ENCODE measurements at regions not wholly inside any gene's neighbourhood (a gene's known extent, or its start where the extent isn't known, plus 50 kb on each side); places are given as distances from the start of the nearest gene placed in this dataset.

- H3K36me3 Mint-ChIP-seq (ENCODE audit: low read depth): peaks cover 18% of the 10 kb centered on the region
- peaks cover 28% of the 10 kb centered on the region for H3K4me1 Mint-ChIP-seq
- no peaks in the 10 kb centered on the region for H3F3A ChIP-seq (replicated peaks; ENCODE audit: low read depth)
Measured at GRCh38 chr15:96165081-96165480, 165.4 kb upstream of the NR2F2 start.

GRCh38 chr15:96165775-96166174 lies 164.7 kb upstream of the NR2F2 start:
- peaks cover 19% of the 10 kb centered on the region for H3K9me3 Mint-ChIP-seq
- no peak overlapping the region for H3K27ac Mint-ChIP-seq
- Histone ChIP-seq H4K20me1 (replicated peaks; ENCODE audit: insufficient read depth) (no peaks in the 10 kb centered on the region), H3K4me1 (ENCODE audit: insufficient read depth) (peaks cover 35% of the 10 kb centered on the region), H3K27ac (ENCODE audit: low read depth) (no peak overlapping the region), H3K79me2 (replicated peaks; ENCODE audit: insufficient read depth) (no peaks in the 10 kb centered on the region), H3K27me3 (ENCODE audit: insufficient read depth) (no peaks in the 10 kb centered on the region), H3K4me2 (peak overlapping the region; percentile 66), H3K4me3 (no peak overlapping the region), H3K36me3 (ENCODE audit: insufficient read depth) (no peaks in the 10 kb centered on the region), H3K9me2 (ENCODE audit: insufficient read depth) (no peaks in the 10 kb centered on the region), H3F3A (replicated peaks; ENCODE audit: low read depth) (no peaks in the 10 kb centered on the region), H2AFZ (peak overlapping the region; percentile 61; the same call in 1 of the 2 replicates)
- H3K4me1 Mint-ChIP-seq: peaks cover 25% of the 10 kb centered on the region
- DNase-seq (ENCODE audit: low spot score): no peak
- no peak overlapping the region for H3K4me3 Mint-ChIP-seq
- H3K27me3 Mint-ChIP-seq (ENCODE audit: insufficient read depth, low read depth, poor library complexity): peaks cover 3% of the 10 kb centered on the region
- ATAC-seq: no peak
- peaks cover 18% of the 10 kb centered on the region for H3K36me3 Mint-ChIP-seq (ENCODE audit: low read depth)
- TF ChIP-seq EZH2 (IDR thresholded peaks at IDR 0.05; ENCODE audit: low read depth, unreplicated experiment) (no peak), ETS1 (IDR thresholded peaks at IDR 0.05) (no peak), NANOG (IDR thresholded peaks at IDR 0.05; ENCODE audit: borderline replicate concordance) (no peak), ZNF114 (CRISPR knock-in tag; IDR thresholded peaks at IDR 0.05) (no peak), CTCF (conservative IDR thresholded peaks at IDR 0.05; ENCODE audit: low read depth in 2 of 2) (no peak)

More at GRCh38 chr15:96165081-96165480, 165.4 kb upstream of the NR2F2 start:
- no peak overlapping the region for H3K4me3 Mint-ChIP-seq
- H3K9me3 Mint-ChIP-seq: peaks cover 19% of the 10 kb centered on the region
- no peaks in the 10 kb centered on the region for H3K9me2 ChIP-seq (ENCODE audit: insufficient read depth)
- H3K79me2 ChIP-seq (replicated peaks; ENCODE audit: insufficient read depth): no peaks in the 10 kb centered on the region
- no peak overlapping the region for H3K27ac ChIP-seq (ENCODE audit: low read depth)
- no peaks in the 10 kb centered on the region for H3K27me3 ChIP-seq (ENCODE audit: insufficient read depth)
- H3K27ac Mint-ChIP-seq: no peak overlapping the region
- H3K36me3 ChIP-seq (ENCODE audit: insufficient read depth): no peaks in the 10 kb centered on the region
- no peak overlapping the region for H3K4me3 ChIP-seq
- no peak for ATAC-seq
- no peak for TF ChIP-seq ZNF331 (CRISPR knock-in tag; IDR thresholded peaks at IDR 0.05; ENCODE audit: low read depth)
- TF ChIP-seq CREB1 (CRISPR knock-in tag; IDR thresholded peaks at IDR 0.05; ENCODE audit: low read depth): no peak
- no peak for TF ChIP-seq NANOG (IDR thresholded peaks at IDR 0.05; ENCODE audit: borderline replicate concordance)
- TF ChIP-seq REST (IDR thresholded peaks at IDR 0.05; ENCODE audit: unreplicated experiment): no peak
- no peak for TF ChIP-seq EZH2 (IDR thresholded peaks at IDR 0.05; ENCODE audit: low read depth, unreplicated experiment)
- H3K27me3 Mint-ChIP-seq (ENCODE audit: insufficient read depth, low read depth, poor library complexity): peaks cover 3% of the 10 kb centered on the region
- H3K4me2 ChIP-seq: no peak overlapping the region
- DNase-seq (ENCODE audit: low spot score): no peak
- H3K4me1 ChIP-seq (ENCODE audit: insufficient read depth): peaks cover 32% of the 10 kb centered on the region
- no peak overlapping the region for H2AFZ ChIP-seq
- H4K20me1 ChIP-seq (replicated peaks; ENCODE audit: insufficient read depth): no peaks in the 10 kb centered on the region
